Calu3 (cell line): ENCODE measurements at regions not wholly inside any gene's neighbourhood (a gene's known extent, or its start where the extent isn't known, plus 50 kb on each side); places are given as distances from the start of the nearest gene placed in this dataset.

Source experiments
- BruUV-seq: library from RNA; stranded (reverse); fragments of 400-500 nt; replicated peaks from 2 replicates; lab custom pipeline; 2021; lab: Mats Ljungman, UMichigan
- CTCF ChIA-PET: fragments of 300-600 bp; sonication (Branson Sonifier 250); formaldehyde crosslinking; loops from one replicate; lab custom pipeline; 2022; ENCODE audit warnings: antibody characterized with exemption; lab: Charles Lee
- DNase-seq: peaks from one replicate; pipeline ENCODE4 v3.0.0; 2022
- H3K27ac Mint-ChIP-seq: one replicate; pipeline ENCODE4 v1.8.0; 2022; ENCODE audit warnings: mixed read lengths; ENCODE audit not compliant: unreplicated experiment
- H3K27me3 Mint-ChIP-seq: one replicate; pipeline ENCODE4 v1.8.0; 2022; ENCODE audit warnings: mixed read lengths; ENCODE audit not compliant: unreplicated experiment
- H3K36me3 Mint-ChIP-seq: one replicate; pipeline ENCODE4 v1.8.0; 2022; ENCODE audit warnings: mild to moderate bottlenecking, moderate library complexity, mixed read lengths; ENCODE audit not compliant: insufficient read depth, unreplicated experiment
- H3K4me1 Mint-ChIP-seq: one replicate; pipeline ENCODE4 v1.8.0; 2022; ENCODE audit warnings: mild to moderate bottlenecking, low read depth, mixed read lengths; ENCODE audit not compliant: unreplicated experiment
- H3K4me3 Mint-ChIP-seq: one replicate; pipeline ENCODE4 v1.8.0; 2022; ENCODE audit warnings: mild to moderate bottlenecking, low read depth, moderate library complexity, mixed read lengths; ENCODE audit not compliant: unreplicated experiment
- H3K9me3 Mint-ChIP-seq: one replicate; pipeline ENCODE4 v1.8.0; 2022; ENCODE audit warnings: low read depth, mixed read lengths; ENCODE audit not compliant: unreplicated experiment
- intact Hi-C: fragments of 100-400 bp; cut with micrococcal nuclease; formaldehyde crosslinking; loops from one replicate; pipeline ENCODE4 v1.10.0; 2022; ENCODE audit not compliant: unreplicated experiment
- TF ChIP-seq, protein P1 (sequence below): fragments of 200-600 bp; IDR thresholded peaks from one replicate; pipeline ENCODE4 v1.8.0; 2022; ENCODE audit warnings: antibody characterized with exemption; ENCODE audit not compliant: unreplicated experiment

GRCh38 chr16:66152181-66152580 lies 214.3 kb upstream of the CDH5 start:
- no peak overlapping the region for H3K4me3 Mint-ChIP-seq
- peaks cover 88% of the 10 kb centered on the region for H3K27me3 Mint-ChIP-seq
- CTCF ChIA-PET = no interaction called here
- TF ChIP-seq, protein P1, sequence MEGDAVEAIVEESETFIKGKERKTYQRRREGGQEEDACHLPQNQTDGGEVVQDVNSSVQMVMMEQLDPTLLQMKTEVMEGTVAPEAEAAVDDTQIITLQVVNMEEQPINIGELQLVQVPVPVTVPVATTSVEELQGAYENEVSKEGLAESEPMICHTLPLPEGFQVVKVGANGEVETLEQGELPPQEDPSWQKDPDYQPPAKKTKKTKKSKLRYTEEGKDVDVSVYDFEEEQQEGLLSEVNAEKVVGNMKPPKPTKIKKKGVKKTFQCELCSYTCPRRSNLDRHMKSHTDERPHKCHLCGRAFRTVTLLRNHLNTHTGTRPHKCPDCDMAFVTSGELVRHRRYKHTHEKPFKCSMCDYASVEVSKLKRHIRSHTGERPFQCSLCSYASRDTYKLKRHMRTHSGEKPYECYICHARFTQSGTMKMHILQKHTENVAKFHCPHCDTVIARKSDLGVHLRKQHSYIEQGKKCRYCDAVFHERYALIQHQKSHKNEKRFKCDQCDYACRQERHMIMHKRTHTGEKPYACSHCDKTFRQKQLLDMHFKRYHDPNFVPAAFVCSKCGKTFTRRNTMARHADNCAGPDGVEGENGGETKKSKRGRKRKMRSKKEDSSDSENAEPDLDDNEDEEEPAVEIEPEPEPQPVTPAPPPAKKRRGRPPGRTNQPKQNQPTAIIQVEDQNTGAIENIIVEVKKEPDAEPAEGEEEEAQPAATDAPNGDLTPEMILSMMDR = no peak
- no peaks in the 10 kb centered on the region for H3K9me3 Mint-ChIP-seq
- H3K36me3 Mint-ChIP-seq = no peaks in the 10 kb centered on the region
- BruUV-seq = no TSS peak
- intact Hi-C loops = no loop called here
- DNase-seq = no peak
- H3K4me1 Mint-ChIP-seq = no peaks in the 10 kb centered on the region
- H3K27ac Mint-ChIP-seq = no peak overlapping the region

- CTCF ChIA-PET = no interaction called here
- H3K4me3 Mint-ChIP-seq = no peak overlapping the region
- BruUV-seq = no TSS peak
- no peaks in the 10 kb centered on the region for H3K4me1 Mint-ChIP-seq
- peaks cover 87% of the 10 kb centered on the region for H3K27me3 Mint-ChIP-seq
- no peak for DNase-seq
- no peak overlapping the region for H3K27ac Mint-ChIP-seq
- H3K36me3 Mint-ChIP-seq = no peaks in the 10 kb centered on the region
- TF ChIP-seq, protein P1 = no peak
- H3K9me3 Mint-ChIP-seq = no peaks in the 10 kb centered on the region
- intact Hi-C loops = no loop called here
Observed at GRCh38 chr16:66150698-66151482, 215.6 kb upstream of the CDH5 start.

- Mint-ChIP-seq H3K27ac (no peak overlapping the region), H3K9me3 (no peaks in the 10 kb centered on the region), H3K36me3 (no peaks in the 10 kb centered on the region), H3K27me3 (peaks cover 93% of the 10 kb centered on the region), H3K4me3 (no peak overlapping the region), H3K4me1 (no peaks in the 10 kb centered on the region)
- no TSS peak for BruUV-seq
- intact Hi-C loops = no loop called here
- TF ChIP-seq, protein P1 = no peak
- no peak for DNase-seq
- CTCF ChIA-PET = no interaction called here
Observed at GRCh38 chr16:66147291-66147690, 219.2 kb upstream of the CDH5 start.

GRCh38 chr16:66146798-66147197 lies 219.7 kb upstream of the CDH5 start:
- Mint-ChIP-seq H3K9me3 (no peaks in the 10 kb centered on the region), H3K4me1 (no peaks in the 10 kb centered on the region), H3K4me3 (no peak overlapping the region), H3K27me3 (peaks cover 97% of the 10 kb centered on the region), H3K36me3 (no peaks in the 10 kb centered on the region), H3K27ac (no peak overlapping the region)
- intact Hi-C loops = no loop called here
- no peak for DNase-seq
- TF ChIP-seq, protein P1 = no peak
- no TSS peak for BruUV-seq
- CTCF ChIA-PET = no interaction called here
